Islet of Langerhans (tissue), 1 donor: ENCODE measurements at regions not wholly inside any gene's neighbourhood (a gene's known extent, or its start where the extent isn't known, plus 50 kb on each side); places are given as distances from the start of the nearest gene placed in this dataset.
"Not testable (repeated sequence)": the region's sequence is repeated elsewhere in the genome, so short reads cannot be mapped to it uniquely, and the experiment has no call there.

Source experiments
- FAIRE-seq: peaks from one replicate; lab custom pipeline; 2011; peaks lifted over from hg19 to GRCh38; lab: Jason Lieb, UNC

- FAIRE-seq, result no peak
Measured at GRCh38 chr20:40933758-40934157, 94.9 kb upstream of the TOP1 start.

- FAIRE-seq, result no peak
Measured at GRCh38 chr20:40938020-40938419, 90.6 kb upstream of the TOP1 start.

GRCh38 chr20:40939667-40940066 is 89.0 kb upstream of the TOP1 start:
- FAIRE-seq, result no peak

- FAIRE-seq, result no peak
Measured at GRCh38 chr20:40941133-40941610, 87.5 kb upstream of the TOP1 start.

GRCh38 chr20:40942006-40942405 is 86.6 kb upstream of the TOP1 start:
- no peak for FAIRE-seq

GRCh38 chr20:40942775-40943174 is 85.8 kb upstream of the TOP1 start:
- no peak for FAIRE-seq

GRCh38 chr20:40943591-40943990 is 85.0 kb upstream of the TOP1 start:
- FAIRE-seq, result no peak

GRCh38 chr20:40945189-40945588 is 83.4 kb upstream of the TOP1 start:
- FAIRE-seq, result no peak

GRCh38 chr20:40945754-40946450 is 82.7 kb upstream of the TOP1 start:
- no peak for FAIRE-seq

- FAIRE-seq, result no peak
Measured at GRCh38 chr20:40946451-40946850, 82.2 kb upstream of the TOP1 start.

- FAIRE-seq, result no peak
Measured at GRCh38 chr20:40948465-40949267, 80.0 kb upstream of the TOP1 start.

- no peak for FAIRE-seq
Measured at GRCh38 chr20:40949346-40949745, 79.3 kb upstream of the TOP1 start.

- FAIRE-seq, result no peak
Measured at GRCh38 chr20:40952136-40952535, 76.5 kb upstream of the TOP1 start.

GRCh38 chr20:40953416-40953815 is 75.2 kb upstream of the TOP1 start:
- no peak for FAIRE-seq

- no peak for FAIRE-seq
Measured at GRCh38 chr20:40953856-40954255, 74.8 kb upstream of the TOP1 start.

GRCh38 chr20:40954521-40955165 is 74.0 kb upstream of the TOP1 start:
- no peak for FAIRE-seq

GRCh38 chr20:40955326-40955725 is 73.3 kb upstream of the TOP1 start:
- no peak for FAIRE-seq

- not testable (repeated sequence) for FAIRE-seq
Measured at GRCh38 chr20:40955826-40956225, 72.8 kb upstream of the TOP1 start.

GRCh38 chr20:40956542-40957264 is 71.9 kb upstream of the TOP1 start:
- FAIRE-seq, result no peak

- no peak for FAIRE-seq
Measured at GRCh38 chr20:40957265-40957760, 71.3 kb upstream of the TOP1 start.

- no peak for FAIRE-seq
Measured at GRCh38 chr20:40958598-40958997, 70.0 kb upstream of the TOP1 start.
